ENCODE measurements at regions not wholly inside any gene's neighbourhood (a gene's known extent, or its start where the extent isn't known, plus 50 kb on each side); places are given as distances from the start of the nearest gene placed in this dataset.

DNA sequence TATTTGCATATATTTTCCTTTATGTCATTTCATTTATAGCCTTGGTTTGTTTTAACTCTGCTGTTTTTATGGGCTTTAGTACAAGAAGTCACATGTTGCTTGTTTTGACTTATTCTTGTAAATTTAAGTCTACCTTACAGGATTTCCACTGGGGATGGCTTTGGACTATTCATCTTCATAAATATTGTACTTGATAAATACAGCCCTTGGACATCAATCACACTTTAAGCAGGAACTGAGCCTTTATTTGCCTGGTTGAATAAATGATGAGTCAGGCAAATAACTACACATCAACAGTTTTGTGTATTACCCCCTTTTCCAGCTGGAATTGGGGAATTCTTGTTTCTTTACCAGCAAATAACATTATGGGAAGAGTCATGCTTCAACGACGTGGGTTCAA lies 286.0 kb downstream of the CNTN3 start:
- Histone ChIP-seq H3K27ac (ENCODE audit: low read depth, low read length) (no peak overlapping the region), H3K4me3 (ENCODE audit: low read length) (no peak overlapping the region), H3K79me2 (ENCODE audit: control insufficient read depth, low read length) (no peaks in the 10 kb centered on the region), H4K20me1 (ENCODE audit: control insufficient read depth, insufficient read depth, low read depth, low read length) (no peaks in the 10 kb centered on the region), H3K27me3 (ENCODE audit: control insufficient read depth, low read length) (no peaks in the 10 kb centered on the region), H3K4me2 (ENCODE audit: low read length) (no peak overlapping the region), H3K9me3 (ENCODE audit: control insufficient read depth, insufficient read depth, low read length) (no peaks in the 10 kb centered on the region), H3K36me3 (ENCODE audit: control insufficient read depth, low read length) (no peaks in the 10 kb centered on the region), H3K9me2 (replicated peaks; ENCODE audit: control insufficient read depth, low read length) (no peaks in the 10 kb centered on the region), H3F3A (ENCODE audit: control insufficient read depth, insufficient read depth) (no peaks in the 10 kb centered on the region), H3K4me1 (ENCODE audit: control insufficient read depth, low read length) (no peaks in the 10 kb centered on the region)
- TF ChIP-seq EZH2phosphoT487 (IDR thresholded peaks at IDR 0.05; ENCODE audit: borderline replicate concordance, low read length): no peak
- TF ChIP-seq, protein P1, sequence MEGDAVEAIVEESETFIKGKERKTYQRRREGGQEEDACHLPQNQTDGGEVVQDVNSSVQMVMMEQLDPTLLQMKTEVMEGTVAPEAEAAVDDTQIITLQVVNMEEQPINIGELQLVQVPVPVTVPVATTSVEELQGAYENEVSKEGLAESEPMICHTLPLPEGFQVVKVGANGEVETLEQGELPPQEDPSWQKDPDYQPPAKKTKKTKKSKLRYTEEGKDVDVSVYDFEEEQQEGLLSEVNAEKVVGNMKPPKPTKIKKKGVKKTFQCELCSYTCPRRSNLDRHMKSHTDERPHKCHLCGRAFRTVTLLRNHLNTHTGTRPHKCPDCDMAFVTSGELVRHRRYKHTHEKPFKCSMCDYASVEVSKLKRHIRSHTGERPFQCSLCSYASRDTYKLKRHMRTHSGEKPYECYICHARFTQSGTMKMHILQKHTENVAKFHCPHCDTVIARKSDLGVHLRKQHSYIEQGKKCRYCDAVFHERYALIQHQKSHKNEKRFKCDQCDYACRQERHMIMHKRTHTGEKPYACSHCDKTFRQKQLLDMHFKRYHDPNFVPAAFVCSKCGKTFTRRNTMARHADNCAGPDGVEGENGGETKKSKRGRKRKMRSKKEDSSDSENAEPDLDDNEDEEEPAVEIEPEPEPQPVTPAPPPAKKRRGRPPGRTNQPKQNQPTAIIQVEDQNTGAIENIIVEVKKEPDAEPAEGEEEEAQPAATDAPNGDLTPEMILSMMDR (IDR thresholded peaks at IDR 0.05; ENCODE audit: low read depth, low read length, poor library complexity, severe bottlenecking): no peak

DNA sequence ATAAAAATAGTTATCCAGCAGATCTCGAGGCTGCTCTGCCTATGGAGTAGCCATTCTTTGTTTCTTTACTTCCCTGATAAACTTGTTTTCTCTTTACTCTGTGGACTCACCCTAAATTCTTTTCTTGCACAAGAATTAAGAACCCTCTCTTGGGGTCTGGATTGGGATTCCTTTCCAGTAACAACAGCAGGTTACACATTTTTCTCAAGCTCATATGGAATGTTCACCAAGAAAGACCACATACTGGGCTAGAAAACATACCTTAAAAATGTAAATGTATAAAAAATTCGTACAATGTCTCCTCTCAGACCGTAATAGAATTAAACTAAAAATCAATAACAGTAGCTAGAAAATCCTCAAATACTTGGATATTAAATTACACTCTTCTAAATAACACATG lies 299.2 kb downstream of the CNTN3 start:
- no peaks in the 10 kb centered on the region for H4K20me1 ChIP-seq (ENCODE audit: control insufficient read depth, insufficient read depth, low read depth, low read length)
- no peak overlapping the region for H3K27ac ChIP-seq (ENCODE audit: low read depth, low read length)
- no peak overlapping the region for H3K4me2 ChIP-seq (ENCODE audit: low read length)
- no peaks in the 10 kb centered on the region for H3K9me3 ChIP-seq (ENCODE audit: control insufficient read depth, insufficient read depth, low read length)
- TF ChIP-seq EZH2phosphoT487 (IDR thresholded peaks at IDR 0.05; ENCODE audit: borderline replicate concordance, low read length): no peak
- TF ChIP-seq, protein P1 (IDR thresholded peaks at IDR 0.05; ENCODE audit: low read depth, low read length, poor library complexity, severe bottlenecking): no peak
- H3K79me2 ChIP-seq (ENCODE audit: control insufficient read depth, low read length): no peaks in the 10 kb centered on the region
- H3K4me1 ChIP-seq (ENCODE audit: control insufficient read depth, low read length): no peaks in the 10 kb centered on the region
- no peaks in the 10 kb centered on the region for H3F3A ChIP-seq (ENCODE audit: control insufficient read depth, insufficient read depth)
- H3K9me2 ChIP-seq (replicated peaks; ENCODE audit: control insufficient read depth, low read length): no peaks in the 10 kb centered on the region
- H3K27me3 ChIP-seq (ENCODE audit: control insufficient read depth, low read length): no peaks in the 10 kb centered on the region
- H3K36me3 ChIP-seq (ENCODE audit: control insufficient read depth, low read length): no peaks in the 10 kb centered on the region
- no peak overlapping the region for H3K4me3 ChIP-seq (ENCODE audit: low read length)

DNA sequence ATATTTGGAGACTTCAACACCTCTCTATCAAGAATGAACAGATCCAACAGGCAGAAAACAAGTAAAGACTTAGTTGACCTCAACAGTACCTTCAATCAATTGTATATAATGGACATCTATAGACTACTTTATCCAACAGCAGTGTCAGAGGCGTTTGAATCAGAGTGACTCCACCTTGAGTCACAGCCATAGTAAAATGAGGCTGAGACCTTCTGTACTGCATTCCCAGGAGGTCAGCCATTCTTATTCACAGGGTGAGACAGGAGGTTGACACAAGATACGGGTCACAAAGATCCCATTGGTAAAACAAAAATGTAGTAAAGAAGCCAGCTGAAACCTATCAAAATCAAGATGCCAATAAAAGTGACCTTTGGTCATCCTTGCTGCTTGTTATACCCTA lies 299.8 kb downstream of the CNTN3 start:
- H3K79me2 ChIP-seq (ENCODE audit: control insufficient read depth, low read length): no peaks in the 10 kb centered on the region
- no peaks in the 10 kb centered on the region for H3K9me2 ChIP-seq (replicated peaks; ENCODE audit: control insufficient read depth, low read length)
- no peaks in the 10 kb centered on the region for H3F3A ChIP-seq (ENCODE audit: control insufficient read depth, insufficient read depth)
- no peak overlapping the region for H3K27ac ChIP-seq (ENCODE audit: low read depth, low read length)
- H3K4me3 ChIP-seq (ENCODE audit: low read length): no peak overlapping the region
- H3K4me1 ChIP-seq (ENCODE audit: control insufficient read depth, low read length): no peaks in the 10 kb centered on the region
- H3K36me3 ChIP-seq (ENCODE audit: control insufficient read depth, low read length): no peaks in the 10 kb centered on the region
- H3K27me3 ChIP-seq (ENCODE audit: control insufficient read depth, low read length): no peaks in the 10 kb centered on the region
- no peaks in the 10 kb centered on the region for H4K20me1 ChIP-seq (ENCODE audit: control insufficient read depth, insufficient read depth, low read depth, low read length)
- TF ChIP-seq, protein P1 (IDR thresholded peaks at IDR 0.05; ENCODE audit: low read depth, low read length, poor library complexity, severe bottlenecking): no peak
- no peak for TF ChIP-seq EZH2phosphoT487 (IDR thresholded peaks at IDR 0.05; ENCODE audit: borderline replicate concordance, low read length)
- no peak overlapping the region for H3K4me2 ChIP-seq (ENCODE audit: low read length)
- H3K9me3 ChIP-seq (ENCODE audit: control insufficient read depth, insufficient read depth, low read length): no peaks in the 10 kb centered on the region

DNA sequence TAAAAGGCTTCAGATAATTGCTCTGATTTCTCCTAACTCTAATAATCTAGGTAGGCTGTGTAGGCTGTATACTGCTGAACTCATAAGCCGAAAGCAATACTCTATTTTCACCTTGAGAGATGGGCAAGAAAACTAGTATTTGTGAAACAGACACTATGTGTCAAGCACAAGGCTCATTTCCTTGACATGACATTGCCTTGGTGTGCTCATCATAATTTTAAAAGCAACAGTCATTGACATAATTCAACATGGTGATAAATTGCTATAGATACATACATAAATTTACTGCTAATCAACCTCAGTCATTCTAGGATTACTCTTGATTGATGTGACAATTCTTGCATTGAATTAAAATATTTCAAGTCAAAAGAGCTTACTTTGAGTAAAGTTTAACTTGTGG lies 304.7 kb downstream of the CNTN3 start:
- no peaks in the 10 kb centered on the region for H4K20me1 ChIP-seq (ENCODE audit: control insufficient read depth, insufficient read depth, low read depth, low read length)
- H3K9me3 ChIP-seq (ENCODE audit: control insufficient read depth, insufficient read depth, low read length): no peaks in the 10 kb centered on the region
- H3K36me3 ChIP-seq (ENCODE audit: control insufficient read depth, low read length): no peaks in the 10 kb centered on the region
- H3F3A ChIP-seq (ENCODE audit: control insufficient read depth, insufficient read depth): no peaks in the 10 kb centered on the region
- no peaks in the 10 kb centered on the region; the same call in 1 of the 2 replicates for H3K9me2 ChIP-seq (replicated peaks; ENCODE audit: control insufficient read depth, low read length)
- TF ChIP-seq, protein P1 (IDR thresholded peaks at IDR 0.05; ENCODE audit: low read depth, low read length, poor library complexity, severe bottlenecking): no peak
- TF ChIP-seq EZH2phosphoT487 (IDR thresholded peaks at IDR 0.05; ENCODE audit: borderline replicate concordance, low read length): no peak
- no peak overlapping the region for H3K4me3 ChIP-seq (ENCODE audit: low read length)
- H3K27ac ChIP-seq (ENCODE audit: low read depth, low read length): no peak overlapping the region
- H3K4me2 ChIP-seq (ENCODE audit: low read length): no peak overlapping the region
- no peaks in the 10 kb centered on the region for H3K27me3 ChIP-seq (ENCODE audit: control insufficient read depth, low read length)
- no peaks in the 10 kb centered on the region for H3K79me2 ChIP-seq (ENCODE audit: control insufficient read depth, low read length)
- H3K4me1 ChIP-seq (ENCODE audit: control insufficient read depth, low read length): no peaks in the 10 kb centered on the region
